ENCODE measurements at regions not wholly inside any gene's neighbourhood (a gene's known extent, or its start where the extent isn't known, plus 50 kb on each side); places are given as distances from the start of the nearest gene placed in this dataset.
"Not testable (repeated sequence)": the region's sequence is repeated elsewhere in the genome, so short reads cannot be mapped to it uniquely, and the experiment has no call there.

- no peak for DNase-seq
- Histone ChIP-seq H3K4me3 (no peak overlapping the region), H3K36me3 (no peaks in the 10 kb centered on the region), H3K27me3 (no peaks in the 10 kb centered on the region), H3K9me3 (no peaks in the 10 kb centered on the region)
Observed at GRCh38 chr13:61111529-61111928, 304.1 kb downstream of the PCDH20 start.

DNA sequence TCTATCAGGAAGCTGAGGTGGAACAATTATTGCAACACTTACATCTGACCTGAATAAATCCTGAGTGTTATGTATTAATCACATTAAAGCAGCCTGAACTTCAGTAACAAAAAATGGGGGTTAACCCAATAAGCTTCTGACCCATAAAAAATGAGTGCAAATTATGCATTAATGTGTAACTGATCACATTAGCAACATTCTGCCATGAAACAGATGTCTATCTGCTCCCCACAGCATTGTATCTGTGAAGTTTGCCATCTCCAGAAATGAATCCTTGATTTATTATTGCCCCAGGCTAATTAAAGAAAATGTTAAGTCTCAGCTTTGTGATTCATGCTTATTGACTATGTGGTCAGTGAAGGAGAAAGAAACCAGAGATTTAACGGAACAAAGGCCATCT, 304.9 kb downstream of the PCDH20 start:
- Histone ChIP-seq H3K4me3 (no peak overlapping the region), H3K9me3 (no peaks in the 10 kb centered on the region), H3K27me3 (no peaks in the 10 kb centered on the region), H3K36me3 (no peaks in the 10 kb centered on the region)
- DNase-seq, result no peak

GRCh38 chr13:61109741-61110140, 305.9 kb downstream of the PCDH20 start:
- no peak overlapping the region for H3K4me3 ChIP-seq
- no peaks in the 10 kb centered on the region for H3K27me3 ChIP-seq

GRCh38 chr13:61107989-61108388, 307.7 kb downstream of the PCDH20 start:
- Histone ChIP-seq H3K36me3 (no peaks in the 10 kb centered on the region), H3K4me3 (no peak overlapping the region), H3K9me3 (no peaks in the 10 kb centered on the region), H3K27me3 (no peaks in the 10 kb centered on the region)
- no peak for DNase-seq

More at GRCh38 chr13:61109741-61110140, 305.9 kb downstream of the PCDH20 start:
- DNase-seq, result no peak
- no peaks in the 10 kb centered on the region for H3K36me3 ChIP-seq
- no peaks in the 10 kb centered on the region for H3K9me3 ChIP-seq

- Histone ChIP-seq H3K9me3 (no peaks in the 10 kb centered on the region), H3K36me3 (no peaks in the 10 kb centered on the region), H3K27me3 (no peaks in the 10 kb centered on the region), H3K4me3 (no peak overlapping the region)
- no peak for DNase-seq
Observed at GRCh38 chr13:61095885-61096284, 319.8 kb downstream of the PCDH20 start.

DNA sequence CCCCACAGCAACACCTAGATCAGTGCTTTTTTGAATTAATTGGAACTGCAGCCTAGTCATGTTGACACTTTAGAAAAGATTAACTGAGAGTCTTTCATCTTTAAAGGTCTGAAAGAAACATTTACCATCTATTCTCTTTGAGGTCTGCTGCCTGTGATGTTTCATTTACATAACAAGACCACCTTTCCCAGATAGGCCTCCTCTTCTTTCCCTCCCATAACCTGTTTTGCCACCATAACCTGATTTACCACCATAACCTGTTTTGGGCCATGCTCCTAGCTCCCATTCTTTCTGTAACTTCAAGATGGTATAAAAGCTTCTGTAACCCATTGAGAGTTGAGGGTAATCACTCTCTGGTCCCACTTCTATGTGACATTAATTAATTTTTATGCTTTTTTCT, 320.8 kb downstream of the PCDH20 start:
- no peaks in the 10 kb centered on the region for H3K9me3 ChIP-seq
- no peak for DNase-seq
- H3K4me3 ChIP-seq, result no peak overlapping the region
- H3K36me3 ChIP-seq, result no peaks in the 10 kb centered on the region
- no peaks in the 10 kb centered on the region for H3K27me3 ChIP-seq

DNA sequence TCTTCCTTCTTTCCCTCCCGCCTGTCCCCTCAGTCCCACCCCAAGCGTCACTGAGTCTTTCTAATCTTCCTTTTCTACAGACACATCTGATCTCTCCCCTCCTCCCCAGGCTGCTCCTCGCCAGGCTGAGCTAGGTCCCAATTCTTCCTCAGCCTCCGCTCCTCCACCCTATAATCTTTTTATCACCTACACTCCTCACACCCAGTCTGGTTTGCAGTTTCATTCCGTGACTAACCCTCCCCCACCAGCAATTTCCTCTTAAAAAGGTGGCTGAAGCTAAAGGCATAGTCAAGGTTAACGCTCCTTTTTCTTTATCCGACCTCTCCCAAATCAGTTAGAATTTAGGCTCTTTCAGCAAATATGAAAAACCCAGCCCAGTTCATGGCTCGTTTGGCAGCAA, 325.8 kb downstream of the PCDH20 start:
- H3K27me3 ChIP-seq, H3K9me3 ChIP-seq, DNase-seq, H3K36me3 ChIP-seq, H3K4me3 ChIP-seq: not testable (repeated sequence)

DNA sequence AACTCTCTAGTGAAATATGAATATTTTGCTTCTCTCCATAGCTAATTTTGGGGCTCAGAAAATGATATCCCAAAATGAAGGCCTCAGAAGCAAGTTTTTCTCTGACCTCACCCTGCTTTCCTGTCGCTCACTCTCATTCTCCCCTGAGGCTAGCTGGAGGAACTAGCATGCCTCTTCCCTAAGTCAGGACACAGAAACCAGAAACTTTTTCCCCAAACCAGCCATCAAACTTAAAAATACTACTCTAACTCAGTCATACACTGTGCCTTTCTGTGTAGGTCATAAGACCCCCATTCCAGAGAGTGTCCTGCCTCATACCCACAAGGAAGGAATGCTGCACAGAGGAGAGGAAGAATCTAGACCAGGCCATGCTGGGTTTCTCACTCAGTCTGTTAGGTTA, 329.6 kb downstream of the PCDH20 start:
- Histone ChIP-seq H3K9me3 (no peaks in the 10 kb centered on the region), H3K4me3 (no peak overlapping the region), H3K27me3 (no peaks in the 10 kb centered on the region), H3K36me3 (no peaks in the 10 kb centered on the region)
- no peak for DNase-seq

GRCh38 chr13:61084988-61085387, 330.7 kb downstream of the PCDH20 start:
- Histone ChIP-seq H3K36me3 (no peaks in the 10 kb centered on the region), H3K9me3 (no peaks in the 10 kb centered on the region), H3K4me3 (no peak overlapping the region), H3K27me3 (no peaks in the 10 kb centered on the region)
- DNase-seq, result no peak

DNA sequence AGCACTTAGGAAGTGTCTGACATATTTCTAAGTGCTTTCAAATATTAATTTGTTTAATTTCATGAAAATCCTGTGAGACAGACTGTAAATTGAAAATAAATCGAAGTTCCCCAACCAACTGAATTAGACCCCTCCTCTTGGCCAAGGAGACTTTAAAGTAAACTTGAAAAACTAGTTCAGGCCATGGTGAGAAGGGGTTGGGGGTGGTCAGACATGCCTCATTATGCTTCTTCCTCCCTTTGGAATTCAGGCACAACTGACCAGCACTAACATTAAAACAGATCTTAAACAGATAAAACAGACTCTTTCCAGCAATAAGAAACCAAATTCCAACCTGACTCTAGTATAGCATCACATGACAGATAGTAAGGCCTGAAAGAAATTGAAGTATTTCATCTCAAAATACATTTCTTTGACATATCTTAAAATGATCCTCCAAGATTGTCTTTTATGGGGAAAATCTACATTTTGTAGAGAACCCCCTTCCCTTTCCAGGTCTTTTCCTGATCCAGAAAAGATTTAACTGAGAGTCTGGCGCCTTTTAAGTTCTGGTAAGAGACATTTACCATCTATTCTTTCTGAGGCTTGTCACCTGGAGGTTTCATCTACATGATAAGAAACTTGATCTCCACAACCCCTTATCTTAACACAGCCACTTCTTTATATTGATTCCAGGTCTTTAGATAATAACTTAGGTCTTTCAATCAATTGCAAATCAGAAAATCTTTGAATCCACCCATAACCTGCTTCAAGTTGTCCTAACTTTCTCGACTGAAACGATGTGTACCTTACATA, 336.5 kb downstream of the PCDH20 start:
- no peak for DNase-seq

DNA sequence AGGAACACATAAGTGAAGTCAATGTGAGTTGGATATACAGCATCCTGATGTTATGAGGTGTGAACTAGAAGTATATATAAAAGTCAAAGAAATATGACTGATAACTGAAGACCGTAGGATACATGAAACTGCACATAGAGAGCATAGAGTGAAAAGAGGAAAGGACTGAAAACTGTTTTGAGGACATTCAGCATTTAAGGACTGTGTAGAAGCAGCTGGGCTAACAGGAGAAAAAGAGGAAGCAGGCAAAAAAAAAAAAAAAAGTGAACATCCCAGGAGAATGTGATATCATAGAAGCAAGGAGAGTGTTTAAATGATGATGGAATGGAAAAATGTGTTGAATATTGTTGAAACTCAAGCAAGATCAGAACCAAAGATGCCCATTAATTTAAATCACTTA, 363.5 kb downstream of the PCDH20 start:
- no peaks in the 10 kb centered on the region for H3K9me3 ChIP-seq
- no peaks in the 10 kb centered on the region for H3K36me3 ChIP-seq
- no peaks in the 10 kb centered on the region for H3K27me3 ChIP-seq
- H3K4me3 ChIP-seq, result no peak overlapping the region
- no peak for DNase-seq

More for the DNA sequence above, 336.5 kb downstream of the PCDH20 start:
- Histone ChIP-seq H3K4me3 (no peak overlapping the region), H3K27me3 (no peaks in the 10 kb centered on the region), H3K9me3 (no peaks in the 10 kb centered on the region), H3K36me3 (no peaks in the 10 kb centered on the region)

DNA sequence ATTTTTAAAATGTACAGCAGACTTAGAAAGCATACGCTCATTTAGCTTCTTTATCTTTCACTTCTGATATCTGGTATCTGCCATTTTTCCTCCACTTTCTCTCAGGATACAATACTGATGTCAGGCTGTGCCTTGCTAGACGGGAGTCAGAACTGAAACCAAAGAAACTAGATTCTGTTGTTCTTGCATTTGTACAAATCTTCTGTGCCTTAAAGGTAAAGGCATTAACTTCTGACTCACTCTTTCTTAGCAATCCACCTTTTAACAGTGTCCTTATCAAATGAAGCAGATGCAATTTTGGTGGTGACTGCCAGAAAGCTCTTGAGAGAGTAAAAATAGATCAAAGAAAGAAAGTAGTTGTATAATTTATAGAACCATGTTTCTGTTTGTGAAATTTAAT, 370.4 kb downstream of the PCDH20 start:
- Histone ChIP-seq H3K27me3 (no peaks in the 10 kb centered on the region), H3K9me3 (no peaks in the 10 kb centered on the region), H3K36me3 (no peaks in the 10 kb centered on the region), H3K4me3 (no peak overlapping the region)
- DNase-seq, result no peak

DNA sequence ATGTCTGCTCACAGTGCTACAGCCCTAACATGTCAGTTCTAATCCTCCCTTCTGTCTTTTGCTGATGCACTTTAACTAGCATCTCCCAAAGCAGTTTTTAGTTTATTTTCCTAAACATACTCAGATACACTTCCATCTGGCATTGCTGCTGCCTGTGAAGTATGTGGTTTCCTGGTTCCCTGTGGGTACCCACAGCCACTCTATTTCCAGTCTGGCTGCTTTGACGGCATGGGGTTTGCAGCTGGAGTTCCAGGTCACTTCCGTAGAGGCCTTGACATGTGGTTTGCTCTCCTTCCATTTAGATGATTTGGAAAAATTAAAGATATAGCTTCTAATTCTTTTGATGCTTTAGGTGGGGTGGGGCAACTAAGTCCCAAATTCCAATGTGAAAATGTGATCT, 375.5 kb downstream of the PCDH20 start:
- Histone ChIP-seq H3K9me3 (no peaks in the 10 kb centered on the region), H3K36me3 (no peaks in the 10 kb centered on the region), H3K4me3 (no peak overlapping the region), H3K27me3 (no peaks in the 10 kb centered on the region)
- no peak for DNase-seq

GRCh38 chr13:61039302-61039701, 376.3 kb downstream of the PCDH20 start:
- Histone ChIP-seq H3K9me3 (no peaks in the 10 kb centered on the region), H3K4me3 (no peak overlapping the region), H3K36me3 (no peaks in the 10 kb centered on the region), H3K27me3 (no peaks in the 10 kb centered on the region)
- DNase-seq, result no peak

DNA sequence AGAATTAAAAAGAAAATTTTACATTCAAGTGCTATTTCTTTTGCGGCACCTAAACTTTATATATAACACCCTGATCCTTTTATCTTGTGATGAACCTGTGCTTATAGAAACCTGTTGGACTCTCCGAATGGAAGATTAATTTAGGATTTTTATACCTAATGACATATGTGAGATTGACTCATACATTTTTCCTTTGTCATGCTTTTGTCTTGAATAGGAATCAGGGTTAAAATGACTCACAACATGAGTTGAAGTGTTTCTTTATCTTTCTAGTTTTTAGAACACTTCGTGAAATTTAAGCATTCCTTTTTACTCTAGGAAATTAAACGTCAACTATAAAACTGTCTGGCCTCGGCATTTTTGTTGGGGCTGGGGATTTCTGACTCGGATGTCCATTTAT, 378.9 kb downstream of the PCDH20 start:
- no peaks in the 10 kb centered on the region for H3K36me3 ChIP-seq
- no peaks in the 10 kb centered on the region for H3K9me3 ChIP-seq
- no peak for DNase-seq
- H3K4me3 ChIP-seq, result no peak overlapping the region
- no peaks in the 10 kb centered on the region for H3K27me3 ChIP-seq

- Histone ChIP-seq H3K9me3 (no peaks in the 10 kb centered on the region), H3K36me3 (no peaks in the 10 kb centered on the region), H3K4me3 (no peak overlapping the region), H3K27me3 (no peaks in the 10 kb centered on the region)
- DNase-seq, result no peak
Observed at GRCh38 chr13:61030445-61030844, 385.2 kb downstream of the PCDH20 start.

GRCh38 chr13:61029064-61029463, 386.6 kb downstream of the PCDH20 start:
- Histone ChIP-seq H3K36me3 (no peaks in the 10 kb centered on the region), H3K9me3 (no peaks in the 10 kb centered on the region), H3K27me3 (no peaks in the 10 kb centered on the region), H3K4me3 (no peak overlapping the region)
- no peak for DNase-seq

DNA sequence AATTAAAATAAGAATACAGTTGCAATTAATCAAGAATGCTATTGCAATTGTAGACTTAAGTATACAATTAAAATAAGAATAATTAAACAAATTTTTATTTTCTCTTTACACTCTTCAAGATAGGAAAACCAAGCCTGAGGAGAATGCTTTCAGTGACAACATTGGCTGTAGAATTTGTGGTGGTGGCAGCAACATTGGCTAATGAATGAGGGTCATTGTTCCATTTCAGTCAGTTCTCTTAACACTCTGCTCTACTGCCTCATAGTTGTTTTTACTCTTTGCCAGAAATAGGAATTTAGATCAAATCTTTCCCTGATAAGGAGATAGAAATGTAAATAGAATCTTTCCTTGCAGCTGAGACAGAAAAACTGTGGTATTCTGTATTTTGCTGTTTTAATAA, 391.6 kb downstream of the PCDH20 start:
- no peak for DNase-seq
- no peaks in the 10 kb centered on the region for H3K9me3 ChIP-seq
- no peaks in the 10 kb centered on the region for H3K27me3 ChIP-seq
- H3K36me3 ChIP-seq, result no peaks in the 10 kb centered on the region
- no peak overlapping the region for H3K4me3 ChIP-seq
